GM12801 (cell line): ENCODE measurements at regions not wholly inside any gene's neighbourhood (a gene's known extent, or its start where the extent isn't known, plus 50 kb on each side); places are given as distances from the start of the nearest gene placed in this dataset.

Source experiments
- TF ChIP-seq, protein P1 (sequence below): IDR thresholded peaks from one replicate; pipeline ENCODE4 v1.5.1; 2011; ENCODE audit warnings: control low read depth; ENCODE audit not compliant: insufficient read length; ENCODE audit errors: extremely low read depth

DNA sequence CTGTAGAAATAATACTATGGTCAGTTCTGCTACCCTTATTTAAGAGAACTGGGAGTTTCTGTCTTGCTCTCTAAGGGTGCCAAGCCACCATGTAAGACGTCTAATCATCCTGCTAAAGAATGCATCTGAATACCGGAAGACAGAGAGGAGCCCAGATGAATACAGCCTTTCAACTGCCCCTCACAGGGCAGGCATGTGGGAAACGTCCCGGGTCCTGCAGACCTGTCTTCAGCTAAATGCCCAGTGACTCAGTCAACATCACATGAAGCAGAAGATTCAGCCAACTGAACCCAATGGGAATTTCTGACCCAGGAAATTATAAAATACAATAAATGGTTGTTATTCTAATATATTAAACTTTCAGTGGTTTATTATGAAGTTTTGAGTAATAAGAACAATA is 2141.0 kb upstream of the AGA start:
- TF ChIP-seq, protein P1, sequence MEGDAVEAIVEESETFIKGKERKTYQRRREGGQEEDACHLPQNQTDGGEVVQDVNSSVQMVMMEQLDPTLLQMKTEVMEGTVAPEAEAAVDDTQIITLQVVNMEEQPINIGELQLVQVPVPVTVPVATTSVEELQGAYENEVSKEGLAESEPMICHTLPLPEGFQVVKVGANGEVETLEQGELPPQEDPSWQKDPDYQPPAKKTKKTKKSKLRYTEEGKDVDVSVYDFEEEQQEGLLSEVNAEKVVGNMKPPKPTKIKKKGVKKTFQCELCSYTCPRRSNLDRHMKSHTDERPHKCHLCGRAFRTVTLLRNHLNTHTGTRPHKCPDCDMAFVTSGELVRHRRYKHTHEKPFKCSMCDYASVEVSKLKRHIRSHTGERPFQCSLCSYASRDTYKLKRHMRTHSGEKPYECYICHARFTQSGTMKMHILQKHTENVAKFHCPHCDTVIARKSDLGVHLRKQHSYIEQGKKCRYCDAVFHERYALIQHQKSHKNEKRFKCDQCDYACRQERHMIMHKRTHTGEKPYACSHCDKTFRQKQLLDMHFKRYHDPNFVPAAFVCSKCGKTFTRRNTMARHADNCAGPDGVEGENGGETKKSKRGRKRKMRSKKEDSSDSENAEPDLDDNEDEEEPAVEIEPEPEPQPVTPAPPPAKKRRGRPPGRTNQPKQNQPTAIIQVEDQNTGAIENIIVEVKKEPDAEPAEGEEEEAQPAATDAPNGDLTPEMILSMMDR, result no peak

DNA sequence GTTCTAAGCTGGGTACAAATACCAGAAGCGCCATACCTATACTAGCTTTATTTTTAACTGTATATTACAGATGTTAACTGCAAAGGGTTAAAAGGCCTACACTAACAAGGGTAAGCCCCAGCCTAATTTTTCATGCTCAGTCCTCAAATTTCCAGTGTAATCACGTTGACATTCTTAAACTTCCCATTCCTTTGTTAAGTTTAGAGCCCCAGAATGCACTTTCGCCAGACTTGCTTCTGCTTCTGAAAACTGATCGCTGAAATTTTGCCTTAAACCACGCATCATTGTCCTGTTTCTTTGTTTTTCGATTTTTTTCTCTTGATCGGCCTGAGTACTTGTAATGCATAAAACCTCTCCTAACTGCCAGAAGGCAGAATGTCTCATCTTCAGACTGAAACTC is 2141.9 kb upstream of the AGA start:
- TF ChIP-seq, protein P1, result no peak

DNA sequence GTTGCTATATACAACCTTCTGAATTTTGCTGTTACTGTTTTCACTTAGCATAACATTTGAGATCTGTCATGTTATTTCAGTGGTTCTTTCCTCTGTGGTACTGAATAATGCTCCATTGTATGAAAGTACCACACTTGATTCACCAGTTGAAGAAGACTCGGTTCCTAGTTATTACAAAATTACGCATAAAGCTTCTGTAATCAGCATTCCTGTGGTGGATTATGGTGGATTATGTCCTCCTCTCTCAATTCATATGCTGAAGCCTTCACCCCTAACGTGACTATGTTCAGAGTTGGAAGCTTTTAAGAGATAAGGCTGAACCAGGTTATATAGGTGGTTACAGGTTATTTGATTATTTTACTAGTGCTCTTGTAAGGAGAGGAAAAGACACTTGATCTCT is 2143.5 kb upstream of the AGA start:
- TF ChIP-seq, protein P1, result no peak

DNA sequence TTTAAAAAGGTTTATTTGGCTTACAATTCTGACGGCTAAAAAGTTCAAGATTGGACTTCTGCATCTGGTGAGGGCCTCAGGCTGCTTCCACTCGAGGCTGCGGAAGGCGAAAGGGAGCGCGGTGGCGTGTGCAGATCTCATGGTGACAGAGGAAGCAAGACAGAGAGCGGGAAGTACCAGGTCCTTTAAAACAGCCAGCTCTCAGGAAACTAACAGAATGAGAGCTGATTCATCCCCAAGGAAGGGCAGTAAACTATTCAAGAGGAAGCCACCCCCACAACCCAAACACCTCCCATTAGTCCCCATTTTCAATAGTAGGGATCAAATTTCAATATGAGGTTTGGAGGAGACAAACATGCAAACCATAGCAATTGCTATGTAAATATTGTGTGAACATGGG is 2144.2 kb upstream of the AGA start:
- TF ChIP-seq, protein P1, result no peak

DNA sequence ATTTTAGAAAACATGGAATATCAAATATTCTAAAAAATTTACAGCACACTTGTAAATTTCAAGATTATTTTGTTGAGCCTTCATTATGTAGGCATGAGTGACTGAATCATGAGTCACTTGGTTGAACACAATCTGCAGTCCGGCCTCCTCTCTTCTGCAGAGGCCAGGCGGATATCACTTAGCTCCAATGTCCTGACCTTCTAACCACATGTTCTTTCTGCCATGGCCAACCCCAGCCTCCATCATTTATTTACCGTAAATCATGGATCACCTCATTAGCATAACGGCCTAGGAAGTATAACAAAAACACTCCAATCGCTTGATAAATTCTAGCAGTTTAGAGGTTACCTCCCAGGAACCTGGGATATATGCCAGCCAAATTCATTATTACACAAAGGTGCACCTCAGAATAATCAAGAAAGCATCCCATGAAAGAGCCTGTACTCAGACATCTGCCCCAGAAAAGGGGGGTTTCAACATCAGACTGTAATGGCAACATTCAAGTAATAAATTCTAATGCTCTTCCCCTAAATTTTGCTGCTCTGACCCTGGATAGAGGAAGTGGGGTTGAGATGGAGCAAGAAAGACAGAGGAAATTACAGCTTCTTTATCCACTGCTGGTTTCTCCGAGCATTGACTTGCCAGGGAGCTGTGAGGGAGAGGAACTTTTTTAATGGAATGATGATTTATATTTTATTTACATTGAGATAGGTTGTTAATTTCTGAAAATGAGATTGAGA is 2153.6 kb upstream of the AGA start:
- TF ChIP-seq, protein P1, result no peak

DNA sequence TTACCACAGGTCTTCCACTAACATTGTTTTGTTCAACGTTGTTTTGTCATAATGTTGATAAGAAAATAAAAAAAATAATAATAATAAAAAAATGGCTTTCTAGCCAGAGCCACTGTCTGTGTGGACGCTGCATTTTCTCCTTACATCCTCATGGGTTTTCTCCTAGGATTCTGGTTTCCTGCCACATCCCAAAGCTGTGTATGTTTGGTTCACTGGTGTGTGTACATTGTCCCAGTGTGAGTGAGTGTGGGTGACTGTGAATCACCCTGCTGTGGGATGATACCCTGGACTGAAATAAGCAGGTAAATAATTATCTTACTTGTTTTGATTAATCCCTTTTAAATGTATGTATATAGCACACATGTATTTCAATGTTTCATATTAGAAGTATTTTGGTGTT is 2154.4 kb upstream of the AGA start:
- TF ChIP-seq, protein P1, result no peak

DNA sequence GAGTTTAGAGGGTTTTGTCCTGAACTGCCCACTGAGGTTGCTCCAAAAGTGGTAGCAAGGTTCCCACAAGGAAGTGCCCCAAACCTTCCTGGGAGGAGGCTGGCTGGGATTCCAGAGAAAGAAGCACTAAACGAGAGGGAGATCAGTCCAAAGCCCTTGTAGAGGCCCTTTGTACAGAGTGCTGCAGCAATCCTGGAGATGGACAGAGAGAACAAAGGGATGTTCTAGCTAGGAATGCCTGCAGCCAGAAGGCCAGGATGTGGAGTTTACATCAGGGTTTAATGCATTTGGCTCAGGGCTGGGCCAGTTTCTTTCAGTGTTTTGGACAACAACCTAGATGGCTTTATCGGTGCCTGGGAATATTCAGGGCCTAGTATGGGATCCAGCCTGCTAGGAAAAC is 2155.1 kb upstream of the AGA start:
- TF ChIP-seq, protein P1, result no peak
